CD14-positive monocyte (primary cell): ENCODE measurements at regions not wholly inside any gene's neighbourhood (a gene's known extent, or its start where the extent isn't known, plus 50 kb on each side); places are given as distances from the start of the nearest gene placed in this dataset.

Experiments
- DNase-seq, 3 donors: peaks; one replicate each; pipeline ENCODE4 v3.0.0-alpha.2; 2011 to 2022
- H2AFZ ChIP-seq: 2 replicates; pipeline ENCODE4 v1.6.0; 2012; ENCODE audit warnings: mild to moderate bottlenecking, low read depth, low read length, inconsistent platforms; ENCODE audit not compliant: insufficient read depth, poor library complexity, severe bottlenecking
- H3K27ac ChIP-seq, 2 donors: 1 replicate in 1 of 2; 2 replicates in 1 of 2; pipeline ENCODE4 v1.5.1; 2012 to 2013; ENCODE audit warnings: low read length in 2 of 2, control low read depth in 1 of 2, inconsistent platforms in 1 of 2, low read depth in 1 of 2, mild to moderate bottlenecking in 1 of 2
- H3K27me3 ChIP-seq, 2 donors: one replicate each; pipeline versions ENCODE4 v1.6.0 to v1.6.1; 2011 to 2013; ENCODE audit warnings: low read length in 2 of 2; ENCODE audit not compliant: control insufficient read depth in 2 of 2, insufficient read depth in 2 of 2
- H3K36me3 ChIP-seq, 2 donors: replicated peaks in 1 of 2; 1 replicate in 1 of 2; 2 replicates in 1 of 2; pipeline versions ENCODE4 v1.5.1 to v1.6.1; 2012 to 2013; ENCODE audit warnings: low read length in 2 of 2, control low read depth in 1 of 2, inconsistent platforms in 1 of 2, mild to moderate bottlenecking in 1 of 2; ENCODE audit not compliant: insufficient read depth in 2 of 2, control insufficient read depth in 1 of 2
- H3K4me1 ChIP-seq, 2 donors: 1 replicate in 1 of 2; 2 replicates in 1 of 2; pipeline versions ENCODE4 v1.5.1 to v1.6.1; 2012 to 2013; ENCODE audit warnings: low read length in 2 of 2, control low read depth in 1 of 2, inconsistent platforms in 1 of 2, mild to moderate bottlenecking in 1 of 2, moderate library complexity in 1 of 2; ENCODE audit not compliant: insufficient read depth in 2 of 2, control insufficient read depth in 1 of 2
- H3K4me2 ChIP-seq: replicated peaks from 2 replicates; pipeline ENCODE3; 2012; ENCODE audit warnings: low read length, moderate library complexity, mild to moderate bottlenecking; ENCODE audit not compliant: poor library complexity, severe bottlenecking; ENCODE audit errors: extremely low read depth
- H3K4me3 ChIP-seq, 3 experiments: fragments of 200-600 bp in 1 of 3; sonication (generic) in 1 of 3; replicated peaks in 1 of 3; 1 replicate in 2 of 3; 2 replicates in 1 of 3; pipeline ENCODE4 v1.5.1; 2011 to 2013; ENCODE audit warnings: low read length in 3 of 3, mild to moderate bottlenecking in 3 of 3, control low read depth in 2 of 3, low read depth in 2 of 3, inconsistent platforms in 1 of 3, moderate library complexity in 1 of 3
- H3K79me2 ChIP-seq: 2 replicates; pipeline ENCODE4 v1.6.0; 2012; ENCODE audit warnings: mild to moderate bottlenecking, control low read depth, inconsistent platforms, low read length, moderate library complexity; ENCODE audit not compliant: insufficient read depth
- H3K9ac ChIP-seq: 2 replicates; pipeline ENCODE4 v1.6.0; 2017; ENCODE audit warnings: low read length, mild to moderate bottlenecking; ENCODE audit not compliant: insufficient read depth, poor library complexity, severe bottlenecking
- H3K9me3 ChIP-seq, 2 donors: replicated peaks in 1 of 2; 1 replicate in 1 of 2; 2 replicates in 1 of 2; pipeline versions ENCODE4 v1.5.1 to v1.6.1; 2012 to 2013; ENCODE audit warnings: low read length in 2 of 2, control low read depth in 1 of 2; ENCODE audit not compliant: control insufficient read depth in 1 of 2, insufficient read depth in 1 of 2
- H4K20me1 ChIP-seq: 2 replicates; pipeline ENCODE4 v1.6.0; 2012; ENCODE audit warnings: mild to moderate bottlenecking, low read length, control low read depth, moderate library complexity; ENCODE audit not compliant: insufficient read depth
- H3K27ac Mint-ChIP-seq, 7 donors: one replicate each; pipeline ENCODE4 v1.8.0; 2020; ENCODE audit warnings: mild to moderate bottlenecking in 7 of 7, mixed read lengths in 7 of 7, moderate library complexity in 6 of 7, inconsistent platforms in 2 of 7
- H3K27me3 Mint-ChIP-seq, 3 donors: one replicate each; pipeline ENCODE4 v1.8.0; 2021 to 2022; ENCODE audit warnings: low read depth in 3 of 3, mild to moderate bottlenecking in 3 of 3, mixed read lengths in 3 of 3, moderate library complexity in 3 of 3, inconsistent platforms in 1 of 3
- H3K36me3 Mint-ChIP-seq, 2 donors: one replicate each; pipeline ENCODE4 v1.8.0; 2020; ENCODE audit warnings: mixed read lengths in 2 of 2, inconsistent platforms in 1 of 2, mild to moderate bottlenecking in 1 of 2
- H3K4me1 Mint-ChIP-seq: one replicate; pipeline ENCODE4 v1.8.0; 2020; ENCODE audit warnings: mild to moderate bottlenecking, mixed read lengths
- H3K4me3 Mint-ChIP-seq, 2 donors: one replicate each; pipeline ENCODE4 v1.8.0; 2020; ENCODE audit warnings: mild to moderate bottlenecking in 2 of 2, mixed read lengths in 2 of 2, moderate library complexity in 1 of 2
- H3K9me3 Mint-ChIP-seq, 7 donors: one replicate each; pipeline ENCODE4 v1.8.0; 2020 to 2022; ENCODE audit warnings: mixed read lengths in 7 of 7, mild to moderate bottlenecking in 6 of 7, moderate library complexity in 6 of 7, inconsistent platforms in 2 of 7
- CTCF ChIP-seq: fragments of 200-600 bp; IDR thresholded peaks from one replicate; pipeline ENCODE4 v1.8.0; 2022; ENCODE audit warnings: antibody characterized with exemption, mild to moderate bottlenecking
- whole genome bisulfite sequencing: methylation state at CpG from one replicate; pipeline ENCODE4 v1.1.5; 2013; ENCODE audit warnings: missing lambda C conversion rate; ENCODE audit not compliant: insufficient coverage; 5-methylcytosine and 5-hydroxymethylcytosine counted together
- intact Hi-C, 2 donors: fragments of 100-400 bp; cut with micrococcal nuclease; formaldehyde crosslinking; loops; one replicate each; pipeline versions ENCODE4 v1.15.0 to v1.15.1; 2023

- peaks cover 34 to 38% of the 10 kb centered on the region in 2 donors for H3K4me1 ChIP-seq
- no peaks in the 10 kb centered on the region for H3K9me3 ChIP-seq
- Mint-ChIP-seq H3K27me3 (peaks cover 1 to 5% (median 4%) of the 10 kb centered on the region in 3 donors), H3K4me3 (peak overlapping the region in 1 of 2 donors; percentile 70), H3K4me1 (peaks cover 31% of the 10 kb centered on the region), H3K9me3 (no peaks in the 10 kb centered on the region), H3K36me3 (no peaks in the 10 kb centered on the region), H3K27ac (peak overlapping the region; percentile 6 to 88 (median 68))
- no peak for DNase-seq
- H3K79me2 ChIP-seq = no peaks in the 10 kb centered on the region
- peak overlapping the region; percentile 49 for H3K4me2 ChIP-seq
- H3K36me3 ChIP-seq = no peaks in the 10 kb centered on the region
- no peak overlapping the region for H3K9ac ChIP-seq
- H4K20me1 ChIP-seq = no peaks in the 10 kb centered on the region
- peak overlapping the region in 1 of 3 experiments; percentile 38 for H3K4me3 ChIP-seq
- no CpG with 5 or more reads among the region's 2 CpGs for WGBS
- TF ChIP-seq CTCF = no peak
- peak overlapping the region in 1 of 2 donors; percentile 62 for H3K27ac ChIP-seq
- intact Hi-C loops = loop anchor here in 1 of 2 donors (10.0 kb wide), 1 partner anchor 200 kb away; the partner anchor contains the start of gene MIR17HG
- no peak overlapping the region for H2AFZ ChIP-seq
- no peaks in the 10 kb centered on the region for H3K27me3 ChIP-seq
Observed at GRCh38 chr13:91144486-91144885, 203.0 kb upstream of the MIR17HG start.

GRCh38 chr13:91145571-91146205 is 201.8 kb upstream of the MIR17HG start:
- peaks cover 1 to 5% (median 2%) of the 10 kb centered on the region in 3 donors for H3K27me3 Mint-ChIP-seq
- no peaks in the 10 kb centered on the region for H3K27me3 ChIP-seq
- peak overlapping the region in 1 of 3 experiments; percentile 36 for H3K4me3 ChIP-seq
- peak overlapping the region in 1 of 2 donors; percentile 28 for H3K4me3 Mint-ChIP-seq
- peaks cover 31% of the 10 kb centered on the region for H3K4me1 Mint-ChIP-seq
- intact Hi-C loops = loop anchor here in 1 of 2 donors (10.0 kb wide), 1 partner anchor 199 kb away; the partner anchor contains the start of gene MIR17HG
- peak; percentile 53 to 79 (median 77) for DNase-seq
- no peak overlapping the region for H3K9ac ChIP-seq
- no peaks in the 10 kb centered on the region for H3K36me3 ChIP-seq
- no peaks in the 10 kb centered on the region for H3K36me3 Mint-ChIP-seq
- peaks cover 34 to 38% of the 10 kb centered on the region in 2 donors for H3K4me1 ChIP-seq
- peak overlapping the region in 1 of 2 donors; percentile 65 for H3K27ac ChIP-seq
- no peaks in the 10 kb centered on the region for H3K79me2 ChIP-seq
- no CpG with 5 or more reads among the region's 2 CpGs for WGBS
- H3K27ac Mint-ChIP-seq = peak overlapping the region; percentile 10 to 88 (median 52)
- TF ChIP-seq CTCF = no peak
- H3K9me3 Mint-ChIP-seq = no peaks in the 10 kb centered on the region
- no peaks in the 10 kb centered on the region for H4K20me1 ChIP-seq
- no peaks in the 10 kb centered on the region for H3K9me3 ChIP-seq
- H2AFZ ChIP-seq = no peak overlapping the region
- H3K4me2 ChIP-seq = peak overlapping the region; percentile 31
